ENCODE measurements at regions not wholly inside any gene's neighbourhood (a gene's known extent, or its start where the extent isn't known, plus 50 kb on each side); places are given as distances from the start of the nearest gene placed in this dataset.

- Histone ChIP-seq H3K9me2 (ENCODE audit: insufficient read depth) (no peaks in the 10 kb centered on the region), H2AFZ (no peak overlapping the region), H3K9me3 (ENCODE audit: low read depth) (no peaks in the 10 kb centered on the region), H3K36me3 (ENCODE audit: low read depth) (no peaks in the 10 kb centered on the region), H3K9ac (no peak overlapping the region), H3K79me2 (ENCODE audit: insufficient read depth) (no peaks in the 10 kb centered on the region), H3K4me3 (no peak overlapping the region), H3K4me1 (ENCODE audit: insufficient read depth) (peaks cover 10% of the 10 kb centered on the region), H3K4me2 (ENCODE audit: unreplicated experiment) (no peak overlapping the region), H3K27me3 (replicated peaks; ENCODE audit: insufficient read depth) (no peaks in the 10 kb centered on the region), H3F3A (ENCODE audit: insufficient read depth) (0 out of 2 replicates have a peak, but pooled peaks cover 5% of the 10 kb centered on the region), H4K20me1 (ENCODE audit: insufficient read depth) (no peaks in the 10 kb centered on the region), H3K27ac (no peak overlapping the region)
- in situ Hi-C loops (cut with MboI): no loop called here
- DNase-seq: no peak
- 100% methylated on average over 1 of the region's 1 CpG for WGBS, 2 experiments (ENCODE audit: low coverage in 1 of 2, low lambda C conversion rate in 2 of 2, missing lambda C conversion rate in 2 of 2)
- no peak for TF ChIP-seq EZH2 (IDR thresholded peaks at IDR 0.05; ENCODE audit: insufficient read depth, poor library complexity, severe bottlenecking)
- TF ChIP-seq EZH2phosphoT487 (IDR thresholded peaks at IDR 0.05; ENCODE audit: insufficient read depth, low read depth): no peak
These were observed 170.1 kb downstream of the HAUS1 start for GRCh38 chr18:46274266-46274665.

DNA sequence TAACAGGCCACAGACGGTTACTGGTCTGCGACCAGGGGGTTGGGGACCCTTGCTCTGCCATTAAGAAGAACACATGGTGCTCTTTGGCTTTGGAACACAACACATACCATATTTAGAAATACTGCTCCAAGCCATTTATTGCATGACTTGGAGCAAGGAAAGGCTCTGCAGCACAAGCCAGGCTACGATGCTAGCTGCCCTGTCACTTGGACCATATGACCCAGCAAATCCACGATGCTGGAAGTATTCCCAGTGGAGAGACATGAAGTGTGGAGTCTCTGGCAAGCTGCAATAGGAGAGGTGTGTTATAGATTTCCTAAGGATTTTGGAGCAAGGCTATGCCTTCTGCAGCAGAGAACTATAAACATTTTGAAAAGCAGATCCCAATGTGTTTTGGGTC is 171.2 kb downstream of the HAUS1 start:
- Histone ChIP-seq H3F3A (ENCODE audit: insufficient read depth) (0 out of 2 replicates have a peak, but pooled peaks cover 5% of the 10 kb centered on the region), H3K4me1 (ENCODE audit: insufficient read depth) (peaks cover 10% of the 10 kb centered on the region), H3K9me2 (ENCODE audit: insufficient read depth) (no peaks in the 10 kb centered on the region), H4K20me1 (ENCODE audit: insufficient read depth) (no peaks in the 10 kb centered on the region), H2AFZ (no peak overlapping the region), H3K9ac (no peak overlapping the region), H3K27ac (no peak overlapping the region), H3K36me3 (ENCODE audit: low read depth) (no peaks in the 10 kb centered on the region), H3K9me3 (ENCODE audit: low read depth) (no peaks in the 10 kb centered on the region), H3K4me3 (no peak overlapping the region), H3K4me2 (ENCODE audit: unreplicated experiment) (no peak overlapping the region), H3K27me3 (replicated peaks; ENCODE audit: insufficient read depth) (no peaks in the 10 kb centered on the region), H3K79me2 (ENCODE audit: insufficient read depth) (no peaks in the 10 kb centered on the region)
- TF ChIP-seq EZH2 (IDR thresholded peaks at IDR 0.05; ENCODE audit: insufficient read depth, poor library complexity, severe bottlenecking) (no peak), EZH2phosphoT487 (IDR thresholded peaks at IDR 0.05; ENCODE audit: insufficient read depth, low read depth) (no peak)
- in situ Hi-C loops (cut with MboI): no loop called here
- WGBS, 2 experiments (ENCODE audit: low coverage in 1 of 2, low lambda C conversion rate in 2 of 2, missing lambda C conversion rate in 2 of 2): 69 to 72% methylated on average over 4 of the region's 4 CpGs
- DNase-seq: no peak

- H3K27ac ChIP-seq: no peak overlapping the region
- H3K27me3 ChIP-seq (replicated peaks; ENCODE audit: insufficient read depth): no peaks in the 10 kb centered on the region
- H3F3A ChIP-seq (ENCODE audit: insufficient read depth): 0 out of 2 replicates have a peak, but pooled peaks cover 5% of the 10 kb centered on the region
- H3K79me2 ChIP-seq (ENCODE audit: insufficient read depth): no peaks in the 10 kb centered on the region
- H3K4me2 ChIP-seq (ENCODE audit: unreplicated experiment): no peak overlapping the region
- no peaks in the 10 kb centered on the region for H3K36me3 ChIP-seq (ENCODE audit: low read depth)
- no peaks in the 10 kb centered on the region for H4K20me1 ChIP-seq (ENCODE audit: insufficient read depth)
- no peak overlapping the region for H3K4me3 ChIP-seq
- no peaks in the 10 kb centered on the region for H3K9me3 ChIP-seq (ENCODE audit: low read depth)
- H2AFZ ChIP-seq: no peak overlapping the region
- DNase-seq: no peak
- H3K4me1 ChIP-seq (ENCODE audit: insufficient read depth): peaks cover 10% of the 10 kb centered on the region
- H3K9me2 ChIP-seq (ENCODE audit: insufficient read depth): no peaks in the 10 kb centered on the region
- in situ Hi-C loops (cut with MboI): no loop called here
- no peak overlapping the region for H3K9ac ChIP-seq
- TF ChIP-seq EZH2phosphoT487 (IDR thresholded peaks at IDR 0.05; ENCODE audit: insufficient read depth, low read depth): no peak
- TF ChIP-seq EZH2 (IDR thresholded peaks at IDR 0.05; ENCODE audit: insufficient read depth, poor library complexity, severe bottlenecking): no peak
- WGBS, 2 experiments (ENCODE audit: low coverage in 1 of 2, low lambda C conversion rate in 2 of 2, missing lambda C conversion rate in 2 of 2): 84% methylated on average over 3 of the region's 3 CpGs
These were observed 172.6 kb downstream of the HAUS1 start for GRCh38 chr18:46276748-46277147.

- H3K4me3 ChIP-seq: no peak overlapping the region
- in situ Hi-C loops (cut with MboI): no loop called here
- TF ChIP-seq EZH2phosphoT487 (IDR thresholded peaks at IDR 0.05; ENCODE audit: insufficient read depth, low read depth) (no peak), EZH2 (IDR thresholded peaks at IDR 0.05; ENCODE audit: insufficient read depth, poor library complexity, severe bottlenecking) (no peak)
- H3K4me1 ChIP-seq (ENCODE audit: insufficient read depth): peaks cover 10% of the 10 kb centered on the region
- H3K9me3 ChIP-seq (ENCODE audit: low read depth): no peaks in the 10 kb centered on the region
- H3K36me3 ChIP-seq (ENCODE audit: low read depth): no peaks in the 10 kb centered on the region
- H3K27ac ChIP-seq: no peak overlapping the region
- H3F3A ChIP-seq (ENCODE audit: insufficient read depth): 0 out of 2 replicates have a peak, but pooled peaks cover 5% of the 10 kb centered on the region
- H3K9ac ChIP-seq: no peak overlapping the region
- no peak overlapping the region for H2AFZ ChIP-seq
- H4K20me1 ChIP-seq (ENCODE audit: insufficient read depth): no peaks in the 10 kb centered on the region
- H3K4me2 ChIP-seq (ENCODE audit: unreplicated experiment): peak overlapping the region; percentile 24
- no peaks in the 10 kb centered on the region for H3K9me2 ChIP-seq (ENCODE audit: insufficient read depth)
- H3K27me3 ChIP-seq (replicated peaks; ENCODE audit: insufficient read depth): no peaks in the 10 kb centered on the region
- DNase-seq: peak; percentile 39
- WGBS, 2 experiments (ENCODE audit: low coverage in 1 of 2, low lambda C conversion rate in 2 of 2, missing lambda C conversion rate in 2 of 2): 31 to 33% methylated on average over 10 of the region's 10 CpGs
- H3K79me2 ChIP-seq (ENCODE audit: insufficient read depth): no peaks in the 10 kb centered on the region
These were observed 174.6 kb downstream of the HAUS1 start for GRCh38 chr18:46278481-46279465.
